ENCODE measurements at regions not wholly inside any gene's neighbourhood (a gene's known extent, or its start where the extent isn't known, plus 50 kb on each side); places are given as distances from the start of the nearest gene placed in this dataset.

- WGBS, 2 donors: 76 to 84% methylated on average over 3 of the region's 3 CpGs
- H3K4me1 ChIP-seq (ENCODE audit: control insufficient read depth in 5 of 5, insufficient read depth in 5 of 5, low read length in 5 of 5): peaks cover 0 to 5% (median 0%) of the 10 kb centered on the region in 5 donors
- ATAC-seq (ENCODE audit: insufficient read depth, low FRiP score): no peak
Measured at GRCh38 chr1:199861020-199861795, 166.3 kb upstream of the NR5A2 start.

GRCh38 chr1:199862047-199862446, 165.5 kb upstream of the NR5A2 start:
- H3K4me1 ChIP-seq (ENCODE audit: control insufficient read depth in 5 of 5, insufficient read depth in 5 of 5, low read length in 5 of 5): peaks cover 0 to 5% (median 0%) of the 10 kb centered on the region in 5 donors
- no peak for TF ChIP-seq CTCF (IDR thresholded peaks at IDR 0.05; ENCODE audit: control extremely low read depth, extremely low read depth)

More at GRCh38 chr1:199861020-199861795, 166.3 kb upstream of the NR5A2 start:
- H3K9ac ChIP-seq (ENCODE audit: insufficient read depth in 1 of 2, low read length in 2 of 2): no peak overlapping the region
- DNase-seq: peak in 1 of 3 donors; percentile 11
- no peak for TF ChIP-seq CTCF (IDR thresholded peaks at IDR 0.05; ENCODE audit: control extremely low read depth, extremely low read depth)
- no peaks in the 10 kb centered on the region for H3K9me3 ChIP-seq (ENCODE audit: control insufficient read depth in 4 of 4, insufficient read depth in 3 of 4, low read length in 3 of 4)
- no peaks in the 10 kb centered on the region for H3K36me3 ChIP-seq (ENCODE audit: control insufficient read depth in 4 of 4, insufficient read depth in 4 of 4, low read length in 4 of 4)
- no peak overlapping the region for H3K4me3 ChIP-seq
- H3K27me3 ChIP-seq (ENCODE audit: control insufficient read depth in 3 of 3, insufficient read depth in 3 of 3, low read length in 2 of 3): no peaks in the 10 kb centered on the region
- H3K27ac ChIP-seq (ENCODE audit: low read depth in 1 of 2, low read length in 1 of 2): no peak overlapping the region

GRCh38 chr1:199866210-199866617, 161.3 kb upstream of the NR5A2 start:
- ATAC-seq (ENCODE audit: insufficient read depth, low FRiP score): no peak
- Histone ChIP-seq H3K27ac (ENCODE audit: low read depth in 1 of 2, low read length in 1 of 2) (no peak overlapping the region), H3K4me1 (ENCODE audit: control insufficient read depth in 5 of 5, insufficient read depth in 5 of 5, low read length in 5 of 5) (peaks cover 0 to 4% (median 0%) of the 10 kb centered on the region in 5 donors), H3K36me3 (ENCODE audit: control insufficient read depth in 4 of 4, insufficient read depth in 4 of 4, low read length in 4 of 4) (no peaks in the 10 kb centered on the region), H3K9ac (ENCODE audit: insufficient read depth in 1 of 2, low read length in 2 of 2) (no peak overlapping the region), H3K9me3 (ENCODE audit: control insufficient read depth in 4 of 4, insufficient read depth in 3 of 4, low read length in 3 of 4) (no peaks in the 10 kb centered on the region), H3K27me3 (ENCODE audit: control insufficient read depth in 3 of 3, insufficient read depth in 3 of 3, low read length in 2 of 3) (no peaks in the 10 kb centered on the region), H3K4me3 (no peak overlapping the region)
- WGBS, 2 donors: 75 to 83% methylated on average over 5 of the region's 5 CpGs
- TF ChIP-seq CTCF (IDR thresholded peaks at IDR 0.05; ENCODE audit: control extremely low read depth, extremely low read depth): no peak
- no peak for DNase-seq

More at GRCh38 chr1:199862047-199862446, 165.5 kb upstream of the NR5A2 start:
- H3K9ac ChIP-seq (ENCODE audit: insufficient read depth in 1 of 2, low read length in 2 of 2): no peak overlapping the region
- no peaks in the 10 kb centered on the region for H3K36me3 ChIP-seq (ENCODE audit: control insufficient read depth in 4 of 4, insufficient read depth in 4 of 4, low read length in 4 of 4)
- DNase-seq (no peak), ATAC-seq (ENCODE audit: insufficient read depth, low FRiP score) (no peak)
- no peaks in the 10 kb centered on the region for H3K9me3 ChIP-seq (ENCODE audit: control insufficient read depth in 4 of 4, insufficient read depth in 3 of 4, low read length in 3 of 4)
- WGBS, 2 donors: 89 to 93% methylated on average over 2 of the region's 2 CpGs
- no peaks in the 10 kb centered on the region for H3K27me3 ChIP-seq (ENCODE audit: control insufficient read depth in 3 of 3, insufficient read depth in 3 of 3, low read length in 2 of 3)
- H3K27ac ChIP-seq (ENCODE audit: low read depth in 1 of 2, low read length in 1 of 2): no peak overlapping the region
- no peak overlapping the region for H3K4me3 ChIP-seq

Data from lung (tissue), 11 donors.